ENCODE measurements at regions not wholly inside any gene's neighbourhood (a gene's known extent, or its start where the extent isn't known, plus 50 kb on each side); places are given as distances from the start of the nearest gene placed in this dataset.

GRCh38 chr2:234179031-234179363, 128.5 kb downstream of the SPP2 start:
- no peaks in the 10 kb centered on the region for H3K27me3 ChIP-seq (replicated peaks; ENCODE audit: insufficient read depth, low read length)
- H3K4me1 ChIP-seq (ENCODE audit: low read length), result no peaks in the 10 kb centered on the region
- no peak overlapping the region for H3K4me2 ChIP-seq (ENCODE audit: low read depth, low read length)
- H3K27ac ChIP-seq (ENCODE audit: low read length), result no peak overlapping the region
- H3K9me2 ChIP-seq (replicated peaks; ENCODE audit: insufficient read depth, low read length), result no peaks in the 10 kb centered on the region
- H3K9me3 ChIP-seq (replicated peaks; ENCODE audit: insufficient read depth, low read length), result no peaks in the 10 kb centered on the region
- H3K4me3 ChIP-seq (ENCODE audit: low read length), result no peak overlapping the region
- H3K9ac ChIP-seq (ENCODE audit: low read length), result no peak overlapping the region
- DNase-seq, result no peak
- H3K36me3 ChIP-seq (replicated peaks; ENCODE audit: insufficient read depth, low read length), result no peaks in the 10 kb centered on the region
- TF ChIP-seq EZH2 (optimal IDR thresholded peaks at IDR 0.05; ENCODE audit: low read depth, low read length) (no peak), EZH2phosphoT487 (IDR thresholded peaks at IDR 0.05; ENCODE audit: low read length) (no peak)
- TF ChIP-seq, protein P1, sequence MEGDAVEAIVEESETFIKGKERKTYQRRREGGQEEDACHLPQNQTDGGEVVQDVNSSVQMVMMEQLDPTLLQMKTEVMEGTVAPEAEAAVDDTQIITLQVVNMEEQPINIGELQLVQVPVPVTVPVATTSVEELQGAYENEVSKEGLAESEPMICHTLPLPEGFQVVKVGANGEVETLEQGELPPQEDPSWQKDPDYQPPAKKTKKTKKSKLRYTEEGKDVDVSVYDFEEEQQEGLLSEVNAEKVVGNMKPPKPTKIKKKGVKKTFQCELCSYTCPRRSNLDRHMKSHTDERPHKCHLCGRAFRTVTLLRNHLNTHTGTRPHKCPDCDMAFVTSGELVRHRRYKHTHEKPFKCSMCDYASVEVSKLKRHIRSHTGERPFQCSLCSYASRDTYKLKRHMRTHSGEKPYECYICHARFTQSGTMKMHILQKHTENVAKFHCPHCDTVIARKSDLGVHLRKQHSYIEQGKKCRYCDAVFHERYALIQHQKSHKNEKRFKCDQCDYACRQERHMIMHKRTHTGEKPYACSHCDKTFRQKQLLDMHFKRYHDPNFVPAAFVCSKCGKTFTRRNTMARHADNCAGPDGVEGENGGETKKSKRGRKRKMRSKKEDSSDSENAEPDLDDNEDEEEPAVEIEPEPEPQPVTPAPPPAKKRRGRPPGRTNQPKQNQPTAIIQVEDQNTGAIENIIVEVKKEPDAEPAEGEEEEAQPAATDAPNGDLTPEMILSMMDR (IDR thresholded peaks at IDR 0.05; ENCODE audit: low read length), result no peak
- no peaks in the 10 kb centered on the region for H4K20me1 ChIP-seq (ENCODE audit: insufficient read depth, low read length)
- H3K79me2 ChIP-seq (ENCODE audit: low read length), result no peaks in the 10 kb centered on the region
- no peaks in the 10 kb centered on the region for H3F3A ChIP-seq (ENCODE audit: insufficient read depth, low read length)
- H2AFZ ChIP-seq (ENCODE audit: low read length), result no peak overlapping the region

DNA sequence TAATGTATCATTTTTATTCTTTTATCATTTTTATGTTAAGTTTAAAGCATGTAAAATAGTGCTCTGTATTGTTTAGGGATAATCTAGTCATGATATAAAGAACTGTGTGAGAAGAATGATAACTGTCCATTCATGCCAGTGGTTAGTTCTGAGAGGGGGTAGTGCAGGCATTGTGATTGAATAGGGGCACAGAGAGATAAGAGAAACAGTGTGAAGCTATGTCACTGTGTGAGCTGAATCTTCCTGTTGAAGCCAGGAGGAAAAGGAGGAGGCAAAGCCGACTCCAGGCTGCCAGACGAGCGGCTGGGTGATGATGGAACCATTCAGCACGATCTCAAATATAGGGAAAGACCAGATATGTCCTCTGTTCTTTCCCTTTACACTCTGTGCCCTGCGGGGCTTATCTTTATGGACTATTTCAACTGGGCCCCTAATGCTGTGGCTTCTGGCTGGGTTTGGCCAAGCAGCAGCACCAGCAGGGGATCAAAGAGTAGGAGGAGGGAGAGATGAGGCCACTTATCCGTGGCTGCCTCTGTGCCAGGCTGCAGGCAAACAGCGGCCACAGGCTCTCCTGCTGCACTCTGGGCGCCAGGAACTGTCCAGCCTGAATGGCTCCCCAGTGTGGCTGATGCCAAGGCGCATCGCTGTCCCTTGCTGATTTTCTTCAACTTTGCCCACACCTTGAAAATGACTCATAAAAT, 128.0 kb downstream of the SPP2 start:
- H3K4me2 ChIP-seq (ENCODE audit: low read depth, low read length), result no peak overlapping the region
- no peaks in the 10 kb centered on the region for H3K4me1 ChIP-seq (ENCODE audit: low read length)
- H4K20me1 ChIP-seq (ENCODE audit: insufficient read depth, low read length), result no peaks in the 10 kb centered on the region
- no peak for DNase-seq
- no peaks in the 10 kb centered on the region for H3K9me2 ChIP-seq (replicated peaks; ENCODE audit: insufficient read depth, low read length)
- no peak overlapping the region for H3K27ac ChIP-seq (ENCODE audit: low read length)
- TF ChIP-seq EZH2phosphoT487 (IDR thresholded peaks at IDR 0.05; ENCODE audit: low read length) (no peak), EZH2 (optimal IDR thresholded peaks at IDR 0.05; ENCODE audit: low read depth, low read length) (no peak)
- TF ChIP-seq, protein P1 (IDR thresholded peaks at IDR 0.05; ENCODE audit: low read length), result no peak
- no peaks in the 10 kb centered on the region for H3K36me3 ChIP-seq (replicated peaks; ENCODE audit: insufficient read depth, low read length)
- no peak overlapping the region for H2AFZ ChIP-seq (ENCODE audit: low read length)
- no peak overlapping the region for H3K4me3 ChIP-seq (ENCODE audit: low read length)
- no peaks in the 10 kb centered on the region for H3K79me2 ChIP-seq (ENCODE audit: low read length)
- no peaks in the 10 kb centered on the region for H3F3A ChIP-seq (ENCODE audit: insufficient read depth, low read length)
- no peak overlapping the region for H3K9ac ChIP-seq (ENCODE audit: low read length)
- no peaks in the 10 kb centered on the region for H3K27me3 ChIP-seq (replicated peaks; ENCODE audit: insufficient read depth, low read length)
- H3K9me3 ChIP-seq (replicated peaks; ENCODE audit: insufficient read depth, low read length), result no peaks in the 10 kb centered on the region

- no peak for TF ChIP-seq EZH2 (optimal IDR thresholded peaks at IDR 0.05; ENCODE audit: low read depth, low read length)
- TF ChIP-seq, protein P1 (IDR thresholded peaks at IDR 0.05; ENCODE audit: low read length), result no peak
- no peak for TF ChIP-seq EZH2phosphoT487 (IDR thresholded peaks at IDR 0.05; ENCODE audit: low read length)
- H3K9me3 ChIP-seq (replicated peaks; ENCODE audit: insufficient read depth, low read length), result no peaks in the 10 kb centered on the region
- no peaks in the 10 kb centered on the region for H3K27me3 ChIP-seq (replicated peaks; ENCODE audit: insufficient read depth, low read length)
- H2AFZ ChIP-seq (ENCODE audit: low read length), result no peak overlapping the region
- H3K27ac ChIP-seq (ENCODE audit: low read length), result no peak overlapping the region
- H3F3A ChIP-seq (ENCODE audit: insufficient read depth, low read length), result no peaks in the 10 kb centered on the region
- no peak overlapping the region for H3K9ac ChIP-seq (ENCODE audit: low read length)
- no peaks in the 10 kb centered on the region for H3K36me3 ChIP-seq (replicated peaks; ENCODE audit: insufficient read depth, low read length)
- no peak overlapping the region for H3K4me3 ChIP-seq (ENCODE audit: low read length)
- H3K9me2 ChIP-seq (replicated peaks; ENCODE audit: insufficient read depth, low read length), result no peaks in the 10 kb centered on the region
- no peaks in the 10 kb centered on the region for H3K79me2 ChIP-seq (ENCODE audit: low read length)
- no peak for DNase-seq
- H4K20me1 ChIP-seq (ENCODE audit: insufficient read depth, low read length), result no peaks in the 10 kb centered on the region
- no peaks in the 10 kb centered on the region for H3K4me1 ChIP-seq (ENCODE audit: low read length)
- no peak overlapping the region for H3K4me2 ChIP-seq (ENCODE audit: low read depth, low read length)
Measured at GRCh38 chr2:234175649-234176048, 125.1 kb downstream of the SPP2 start.
